LNCAP (cell line): ENCODE measurements at regions not wholly inside any gene's neighbourhood (a gene's known extent, or its start where the extent isn't known, plus 50 kb on each side); places are given as distances from the start of the nearest gene placed in this dataset.

Experiments
- CTCF ChIP-seq: fragments of 450-650 bp; IDR thresholded peaks from 2 replicates; pipeline ENCODE4 v1.5.1; 2017; ENCODE audit warnings: mild to moderate bottlenecking

- no peak for TF ChIP-seq CTCF
Observed at GRCh38 chr16:59342669-59343068, 608.6 kb upstream of the GOT2 start.

- no peak for TF ChIP-seq CTCF
Observed at GRCh38 chr16:59341368-59341767, 607.3 kb upstream of the GOT2 start.

GRCh38 chr16:59339871-59340270, 605.8 kb upstream of the GOT2 start:
- TF ChIP-seq CTCF: no peak

- no peak for TF ChIP-seq CTCF
Observed at GRCh38 chr16:59336136-59336695, 602.1 kb upstream of the GOT2 start.

- no peak for TF ChIP-seq CTCF
Observed at GRCh38 chr16:59330019-59330670, 596.0 kb upstream of the GOT2 start.

GRCh38 chr16:59328961-59329360, 594.8 kb upstream of the GOT2 start:
- no peak for TF ChIP-seq CTCF

- no peak for TF ChIP-seq CTCF
Observed at GRCh38 chr16:59327894-59328293, 593.8 kb upstream of the GOT2 start.

- no peak for TF ChIP-seq CTCF
Observed at GRCh38 chr16:59326955-59327354, 592.8 kb upstream of the GOT2 start.
